GM23338 (cell line): ENCODE measurements at regions not wholly inside any gene's neighbourhood (a gene's known extent, or its start where the extent isn't known, plus 50 kb on each side); places are given as distances from the start of the nearest gene placed in this dataset.

Experiments
- ATAC-seq: fragments of 200-7000 bp; cut with Tn5 transposase; 3 replicates; pipeline ENCODE4 v1.9.1; 2020
- DNase-seq: peaks from one replicate; pipeline ENCODE4 v3.0.0-alpha.2; 2015; ENCODE audit warnings: low spot score
- H2AFZ ChIP-seq: fragments of 200-600 bp; sonication (generic); 2 replicates; pipeline ENCODE4 v1.8.0; 2016; ENCODE audit warnings: antibody characterized with exemption, mild to moderate bottlenecking, moderate library complexity
- H3F3A ChIP-seq: fragments of 200-600 bp; sonication (generic); replicated peaks from 2 replicates; pipeline ENCODE4 v1.8.0; 2017; ENCODE audit warnings: antibody characterized with exemption, mixed run types, low read depth
- H3K27ac ChIP-seq: fragments of 200-600 bp; sonication (generic); 2 replicates; pipeline ENCODE4 v1.6.1; 2016; ENCODE audit warnings: low read depth
- H3K27me3 ChIP-seq: fragments of 200-600 bp; sonication (generic); 2 replicates; pipeline ENCODE4 v1.8.0; 2016; ENCODE audit warnings: mild to moderate bottlenecking, mixed run types, moderate library complexity; ENCODE audit not compliant: insufficient read depth
- H3K36me3 ChIP-seq: fragments of 200-600 bp; sonication (generic); 2 replicates; pipeline ENCODE4 v1.8.0; 2016; ENCODE audit warnings: mild to moderate bottlenecking; ENCODE audit not compliant: insufficient read depth
- H3K4me1 ChIP-seq: fragments of 200-600 bp; sonication (generic); 2 replicates; pipeline ENCODE4 v1.8.0; 2016; ENCODE audit warnings: mild to moderate bottlenecking, moderate library complexity; ENCODE audit not compliant: insufficient read depth
- H3K4me2 ChIP-seq: fragments of 200-600 bp; sonication (generic); 2 replicates; pipeline ENCODE4 v1.7.1; 2017; ENCODE audit warnings: mixed run types
- H3K4me3 ChIP-seq: fragments of 200-600 bp; sonication (generic); 2 replicates; pipeline ENCODE4 v1.6.1; 2016; ENCODE audit warnings: mixed run types
- H3K79me2 ChIP-seq: fragments of 200-600 bp; sonication (generic); replicated peaks from 2 replicates; pipeline ENCODE4 v1.8.0; 2017; ENCODE audit warnings: mild to moderate bottlenecking; ENCODE audit not compliant: insufficient read depth
- H3K9me2 ChIP-seq: fragments of 200-600 bp; sonication (generic); 2 replicates; pipeline ENCODE4 v1.8.0; 2017; ENCODE audit not compliant: insufficient read depth
- H4K20me1 ChIP-seq: fragments of 200-600 bp; sonication (generic); replicated peaks from 2 replicates; pipeline ENCODE4 v1.8.0; 2017; ENCODE audit warnings: mild to moderate bottlenecking; ENCODE audit not compliant: insufficient read depth
- H3K27ac Mint-ChIP-seq: 2 replicates; pipeline ENCODE4 v1.8.0; 2020; ENCODE audit warnings: inconsistent platforms, mild to moderate bottlenecking, moderate library complexity, mixed read lengths
- H3K27me3 Mint-ChIP-seq: 3 replicates; pipeline ENCODE4 v1.8.0; 2022; ENCODE audit warnings: low read depth, mild to moderate bottlenecking, moderate library complexity, mixed read lengths, inconsistent platforms; ENCODE audit not compliant: insufficient read depth, poor library complexity
- H3K36me3 Mint-ChIP-seq: 3 replicates; pipeline ENCODE4 v1.8.0; 2021; ENCODE audit warnings: low read depth, mild to moderate bottlenecking, inconsistent platforms, moderate library complexity, mixed read lengths
- H3K4me1 Mint-ChIP-seq: 3 replicates; pipeline ENCODE4 v1.8.0; 2020; ENCODE audit warnings: mild to moderate bottlenecking, inconsistent platforms, mixed read lengths
- H3K4me3 Mint-ChIP-seq: 3 replicates; pipeline ENCODE4 v1.8.0; 2021; ENCODE audit warnings: moderate library complexity, mild to moderate bottlenecking, inconsistent platforms, mixed read lengths
- H3K9me3 Mint-ChIP-seq: 3 replicates; pipeline ENCODE4 v1.8.0; 2020; ENCODE audit warnings: moderate library complexity, mild to moderate bottlenecking, inconsistent platforms, mixed read lengths
- ETS1 ChIP-seq: IDR thresholded peaks from 2 replicates; pipeline ENCODE4 v1.6.1; 2016; ENCODE audit warnings: antibody characterized with exemption
- JUNB ChIP-seq: IDR thresholded peaks from one replicate; pipeline ENCODE4 v1.6.1; 2016; ENCODE audit warnings: antibody characterized with exemption; ENCODE audit not compliant: unreplicated experiment
- POLR2AphosphoS5 ChIP-seq: IDR thresholded peaks from 2 replicates; pipeline ENCODE4 v1.6.1; 2016; ENCODE audit warnings: antibody characterized with exemption, low read depth
- STAT1 ChIP-seq: IDR thresholded peaks from one replicate; pipeline ENCODE4 v1.6.1; 2016; ENCODE audit warnings: antibody characterized with exemption; ENCODE audit not compliant: unreplicated experiment
- ZNF462 ChIP-seq: fragments of 250-450 bp; sonication (Bioruptor Pico); IDR thresholded peaks from 2 replicates; pipeline ENCODE4 v1.5.0; 2020; ENCODE audit warnings: mild to moderate bottlenecking, moderate library complexity
- TF ChIP-seq, protein P1 (sequence below), 2 experiments: fragments of 200-600 bp in 1 of 2; sonication (generic) in 1 of 2; conservative IDR thresholded peaks; 2 replicates each; pipeline versions ENCODE4 v1.5.1 to v1.6.1; 2016 to 2017; ENCODE audit warnings: antibody characterized with exemption in 2 of 2, low read depth in 2 of 2, mild to moderate bottlenecking in 2 of 2, moderate library complexity in 1 of 2

- H3K27me3 Mint-ChIP-seq, result peaks cover 4% of the 10 kb centered on the region
- no peaks in the 10 kb centered on the region for H3K9me3 Mint-ChIP-seq
- Histone ChIP-seq H3K27me3 (no peaks in the 10 kb centered on the region), H3K36me3 (no peaks in the 10 kb centered on the region), H3K4me2 (no peak overlapping the region), H4K20me1 (no peaks in the 10 kb centered on the region), H2AFZ (no peak overlapping the region), H3F3A (no peaks in the 10 kb centered on the region), H3K79me2 (no peaks in the 10 kb centered on the region), H3K4me1 (no peaks in the 10 kb centered on the region), H3K9me2 (peaks cover 7% of the 10 kb centered on the region; the same call in 1 of the 2 replicates), H3K4me3 (no peak overlapping the region), H3K27ac (no peak overlapping the region)
- TF ChIP-seq POLR2AphosphoS5, result no peak
- ATAC-seq (no peak), DNase-seq (no peak)
- H3K4me3 Mint-ChIP-seq, result no peak overlapping the region
- H3K36me3 Mint-ChIP-seq, result no peaks in the 10 kb centered on the region; the same call in 2 of the 3 replicates
- H3K27ac Mint-ChIP-seq, result no peak overlapping the region
- H3K4me1 Mint-ChIP-seq, result peaks cover 6% of the 10 kb centered on the region
Measured at GRCh38 chr12:13602172-13602571, 379.2 kb downstream of the GRIN2B start.

GRCh38 chr12:13599176-13599575, 382.2 kb downstream of the GRIN2B start:
- Histone ChIP-seq H3K9me2 (peaks cover 7% of the 10 kb centered on the region; the same call in 1 of the 2 replicates), H3F3A (no peaks in the 10 kb centered on the region), H2AFZ (no peak overlapping the region), H3K4me2 (no peak overlapping the region), H3K4me3 (no peak overlapping the region), H3K27ac (no peak overlapping the region), H3K4me1 (no peaks in the 10 kb centered on the region; the same call in 1 of the 2 replicates), H3K79me2 (no peaks in the 10 kb centered on the region), H3K36me3 (peaks cover under 1% of the 10 kb centered on the region; the same call in 1 of the 2 replicates), H3K27me3 (no peaks in the 10 kb centered on the region), H4K20me1 (no peaks in the 10 kb centered on the region)
- H3K27me3 Mint-ChIP-seq, result peaks cover 4% of the 10 kb centered on the region
- H3K4me1 Mint-ChIP-seq, result peaks cover 20% of the 10 kb centered on the region
- ATAC-seq, result no peak
- peaks cover 14% of the 10 kb centered on the region for H3K9me3 Mint-ChIP-seq
- H3K4me3 Mint-ChIP-seq, result no peak overlapping the region
- H3K36me3 Mint-ChIP-seq, result peaks cover 12% of the 10 kb centered on the region
- TF ChIP-seq ETS1 (no peak), ZNF462 (CRISPR knock-in tag) (no peak), JUNB (no peak), STAT1 (no peak)
- TF ChIP-seq, protein P1, sequence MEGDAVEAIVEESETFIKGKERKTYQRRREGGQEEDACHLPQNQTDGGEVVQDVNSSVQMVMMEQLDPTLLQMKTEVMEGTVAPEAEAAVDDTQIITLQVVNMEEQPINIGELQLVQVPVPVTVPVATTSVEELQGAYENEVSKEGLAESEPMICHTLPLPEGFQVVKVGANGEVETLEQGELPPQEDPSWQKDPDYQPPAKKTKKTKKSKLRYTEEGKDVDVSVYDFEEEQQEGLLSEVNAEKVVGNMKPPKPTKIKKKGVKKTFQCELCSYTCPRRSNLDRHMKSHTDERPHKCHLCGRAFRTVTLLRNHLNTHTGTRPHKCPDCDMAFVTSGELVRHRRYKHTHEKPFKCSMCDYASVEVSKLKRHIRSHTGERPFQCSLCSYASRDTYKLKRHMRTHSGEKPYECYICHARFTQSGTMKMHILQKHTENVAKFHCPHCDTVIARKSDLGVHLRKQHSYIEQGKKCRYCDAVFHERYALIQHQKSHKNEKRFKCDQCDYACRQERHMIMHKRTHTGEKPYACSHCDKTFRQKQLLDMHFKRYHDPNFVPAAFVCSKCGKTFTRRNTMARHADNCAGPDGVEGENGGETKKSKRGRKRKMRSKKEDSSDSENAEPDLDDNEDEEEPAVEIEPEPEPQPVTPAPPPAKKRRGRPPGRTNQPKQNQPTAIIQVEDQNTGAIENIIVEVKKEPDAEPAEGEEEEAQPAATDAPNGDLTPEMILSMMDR (conservative IDR thresholded peaks at IDR 0.05; ENCODE audit: low read depth in 2 of 2), result no peak
- no peak for DNase-seq
- no peak overlapping the region for H3K27ac Mint-ChIP-seq
